ENCODE measurements at regions not wholly inside any gene's neighbourhood (a gene's known extent, or its start where the extent isn't known, plus 50 kb on each side); places are given as distances from the start of the nearest gene placed in this dataset.

DNA sequence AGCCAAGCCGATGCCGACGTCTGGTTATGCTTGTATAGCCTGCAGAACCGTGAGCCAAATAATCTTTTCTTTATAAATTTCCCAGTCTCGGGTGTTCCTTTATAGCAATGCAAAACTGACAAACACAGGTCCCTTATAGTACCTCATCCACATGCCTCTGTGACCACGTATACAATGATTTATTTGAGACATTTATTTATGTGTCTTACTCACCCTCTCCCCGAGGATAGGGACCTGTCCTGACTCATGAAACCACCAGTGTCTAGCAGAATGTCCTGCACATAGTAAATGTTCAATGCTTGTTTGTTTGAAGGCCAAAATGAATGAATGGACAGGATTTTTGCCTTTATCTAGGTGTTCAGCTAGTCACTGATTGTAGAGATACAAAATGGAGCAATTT lies 147.9 kb upstream of the FZD8 start:
- Histone ChIP-seq H3K9me3 (ENCODE audit: control insufficient read depth, insufficient read depth, low read length) (peaks cover 2% of the 10 kb centered on the region), H3K27ac (ENCODE audit: low read length) (no peak overlapping the region), H3K36me3 (ENCODE audit: control insufficient read depth, insufficient read depth, low read length) (no peaks in the 10 kb centered on the region), H3K4me3 (ENCODE audit: low read length) (no peak overlapping the region), H3K4me1 (ENCODE audit: control insufficient read depth, insufficient read depth, low read length) (no peaks in the 10 kb centered on the region), H3K27me3 (ENCODE audit: control insufficient read depth, insufficient read depth, low read length) (no peaks in the 10 kb centered on the region)
- 76% methylated on average over 7 of the region's 7 CpGs for WGBS (ENCODE audit: insufficient coverage)
- H3K27me3 Mint-ChIP-seq (ENCODE audit: low read depth in 2 of 2), result no peaks in the 10 kb centered on the region
- H3K36me3 Mint-ChIP-seq, result no peaks in the 10 kb centered on the region
- intact Hi-C loops (cut with micrococcal nuclease), result loop anchor here (10.0 kb wide), 1 partner anchor 65 kb away; no protein-coding TSS in a partner anchor
- ATAC-seq (no peak), DNase-seq (no peak)
- H3K27ac Mint-ChIP-seq, result no peak overlapping the region
- H3K4me3 Mint-ChIP-seq, result no peak overlapping the region
- no peaks in the 10 kb centered on the region for H3K4me1 Mint-ChIP-seq
- peaks cover 2 to 4% of the 10 kb centered on the region in 2 donors for H3K9me3 Mint-ChIP-seq
- TF ChIP-seq, protein P1, sequence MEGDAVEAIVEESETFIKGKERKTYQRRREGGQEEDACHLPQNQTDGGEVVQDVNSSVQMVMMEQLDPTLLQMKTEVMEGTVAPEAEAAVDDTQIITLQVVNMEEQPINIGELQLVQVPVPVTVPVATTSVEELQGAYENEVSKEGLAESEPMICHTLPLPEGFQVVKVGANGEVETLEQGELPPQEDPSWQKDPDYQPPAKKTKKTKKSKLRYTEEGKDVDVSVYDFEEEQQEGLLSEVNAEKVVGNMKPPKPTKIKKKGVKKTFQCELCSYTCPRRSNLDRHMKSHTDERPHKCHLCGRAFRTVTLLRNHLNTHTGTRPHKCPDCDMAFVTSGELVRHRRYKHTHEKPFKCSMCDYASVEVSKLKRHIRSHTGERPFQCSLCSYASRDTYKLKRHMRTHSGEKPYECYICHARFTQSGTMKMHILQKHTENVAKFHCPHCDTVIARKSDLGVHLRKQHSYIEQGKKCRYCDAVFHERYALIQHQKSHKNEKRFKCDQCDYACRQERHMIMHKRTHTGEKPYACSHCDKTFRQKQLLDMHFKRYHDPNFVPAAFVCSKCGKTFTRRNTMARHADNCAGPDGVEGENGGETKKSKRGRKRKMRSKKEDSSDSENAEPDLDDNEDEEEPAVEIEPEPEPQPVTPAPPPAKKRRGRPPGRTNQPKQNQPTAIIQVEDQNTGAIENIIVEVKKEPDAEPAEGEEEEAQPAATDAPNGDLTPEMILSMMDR (IDR thresholded peaks at IDR 0.05), result no peak

DNA sequence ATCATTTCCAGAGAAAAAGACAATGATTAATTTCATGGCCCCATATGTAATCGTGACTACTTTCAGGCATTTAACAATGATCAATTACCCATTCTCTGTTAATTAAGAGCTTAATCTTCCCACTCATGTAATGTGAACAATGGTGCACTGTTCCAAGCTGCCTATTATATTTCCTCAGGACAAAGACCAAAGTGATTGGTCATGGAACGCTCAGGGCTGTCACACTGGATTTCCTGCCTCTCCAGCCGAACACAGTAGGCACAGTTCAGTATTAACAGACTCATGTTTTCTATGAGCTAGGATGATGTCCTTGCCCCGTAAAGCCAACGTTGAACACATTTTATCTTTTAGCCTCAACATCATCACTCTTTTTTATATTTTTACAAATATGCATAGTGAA lies 142.7 kb upstream of the FZD8 start:
- no peak overlapping the region for H3K4me3 Mint-ChIP-seq
- no peak overlapping the region for H3K27ac Mint-ChIP-seq
- no peak for ATAC-seq
- Histone ChIP-seq H3K36me3 (ENCODE audit: control insufficient read depth, insufficient read depth, low read length) (no peaks in the 10 kb centered on the region), H3K9me3 (ENCODE audit: control insufficient read depth, insufficient read depth, low read length) (peaks cover 2% of the 10 kb centered on the region), H3K4me3 (ENCODE audit: low read length) (no peak overlapping the region), H3K27me3 (ENCODE audit: control insufficient read depth, insufficient read depth, low read length) (no peaks in the 10 kb centered on the region), H3K4me1 (ENCODE audit: control insufficient read depth, insufficient read depth, low read length) (no peaks in the 10 kb centered on the region), H3K27ac (ENCODE audit: low read length) (no peak overlapping the region)
- no peaks in the 10 kb centered on the region for H3K4me1 Mint-ChIP-seq
- H3K36me3 Mint-ChIP-seq, result no peaks in the 10 kb centered on the region
- TF ChIP-seq, protein P1 (IDR thresholded peaks at IDR 0.05), result no peak
- intact Hi-C loops (cut with micrococcal nuclease), result loop anchor here (10.0 kb wide), 1 partner anchor 60 kb away; no protein-coding TSS in a partner anchor
- no peak for DNase-seq
- H3K27me3 Mint-ChIP-seq (ENCODE audit: low read depth in 2 of 2), result no peaks in the 10 kb centered on the region
- WGBS (ENCODE audit: insufficient coverage), result 86% methylated on average over 3 of the region's 5 CpGs
- peaks cover 2 to 4% of the 10 kb centered on the region in 2 donors for H3K9me3 Mint-ChIP-seq

DNA sequence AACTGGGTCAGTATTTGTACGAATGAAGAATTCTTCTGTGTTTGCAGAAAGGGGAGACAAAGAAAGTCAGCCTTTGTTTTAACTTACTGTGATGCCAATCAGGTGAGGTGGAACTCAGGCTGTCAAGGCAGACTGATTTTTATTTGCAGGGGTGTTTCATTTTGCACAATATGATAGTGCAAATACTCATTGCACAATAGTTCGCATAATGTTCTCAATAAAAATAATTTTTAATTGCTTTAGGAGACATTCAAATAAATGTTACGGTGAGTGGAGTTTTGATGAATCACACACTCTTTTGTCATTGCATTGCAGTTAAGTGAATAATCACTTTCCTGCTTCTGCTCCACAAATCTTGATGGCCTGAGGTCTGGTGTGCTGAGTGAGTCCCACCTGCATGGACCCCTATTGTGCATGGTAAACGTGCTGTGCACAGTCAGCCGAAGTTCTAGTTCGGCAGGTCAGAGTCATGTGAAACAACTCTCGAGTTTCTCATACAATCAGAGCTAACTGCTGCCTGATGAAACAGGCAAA lies 141.3 kb upstream of the FZD8 start:
- Mint-ChIP-seq H3K27ac (no peak overlapping the region), H3K27me3 (ENCODE audit: low read depth in 2 of 2) (no peaks in the 10 kb centered on the region), H3K4me3 (no peak overlapping the region), H3K36me3 (no peaks in the 10 kb centered on the region), H3K9me3 (peaks cover 2 to 4% of the 10 kb centered on the region in 2 donors), H3K4me1 (no peaks in the 10 kb centered on the region)
- TF ChIP-seq, protein P1 (IDR thresholded peaks at IDR 0.05), result no peak
- no peaks in the 10 kb centered on the region for H3K27me3 ChIP-seq (ENCODE audit: control insufficient read depth, insufficient read depth, low read length)
- DNase-seq (no peak), ATAC-seq (no peak)
- H3K4me3 ChIP-seq (ENCODE audit: low read length), result no peak overlapping the region
- peaks cover 2% of the 10 kb centered on the region for H3K9me3 ChIP-seq (ENCODE audit: control insufficient read depth, insufficient read depth, low read length)
- H3K36me3 ChIP-seq (ENCODE audit: control insufficient read depth, insufficient read depth, low read length), result no peaks in the 10 kb centered on the region
- H3K27ac ChIP-seq (ENCODE audit: low read length), result no peak overlapping the region
- intact Hi-C loops (cut with micrococcal nuclease), result loop anchor here (10.0 kb wide), 1 partner anchor 59 kb away; no protein-coding TSS in a partner anchor
- WGBS (ENCODE audit: insufficient coverage), result 82% methylated on average over 6 of the region's 7 CpGs
- H3K4me1 ChIP-seq (ENCODE audit: control insufficient read depth, insufficient read depth, low read length), result no peaks in the 10 kb centered on the region

DNA sequence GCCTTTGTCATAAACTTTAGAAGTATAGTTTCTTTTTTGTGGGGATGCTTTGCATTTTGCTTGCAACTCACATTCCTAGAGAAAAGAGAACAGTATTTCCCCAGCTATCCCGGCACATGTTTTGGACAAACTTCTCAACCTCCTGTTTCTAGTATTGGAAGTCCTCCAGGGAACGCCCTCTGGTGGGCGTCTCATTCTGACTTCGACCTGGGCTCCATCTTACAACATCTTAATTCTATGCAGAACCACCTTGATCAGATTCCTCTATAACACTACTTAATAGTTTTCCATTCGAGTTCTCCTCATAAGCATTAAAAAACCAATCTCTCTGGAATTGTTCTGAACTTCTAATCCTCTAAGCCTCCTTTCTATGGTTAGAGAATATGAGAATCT lies 139.5 kb upstream of the FZD8 start:
- Mint-ChIP-seq H3K27ac (no peak overlapping the region), H3K9me3 (peaks cover 2 to 4% of the 10 kb centered on the region in 2 donors), H3K4me1 (no peaks in the 10 kb centered on the region), H3K4me3 (no peak overlapping the region), H3K27me3 (ENCODE audit: low read depth in 2 of 2) (no peaks in the 10 kb centered on the region), H3K36me3 (no peaks in the 10 kb centered on the region)
- no peak for ATAC-seq
- intact Hi-C loops (cut with micrococcal nuclease), result loop anchor here (10.0 kb wide), 1 partner anchor 57 kb away; no protein-coding TSS in a partner anchor
- Histone ChIP-seq H3K27ac (ENCODE audit: low read length) (no peak overlapping the region), H3K4me1 (ENCODE audit: control insufficient read depth, insufficient read depth, low read length) (no peaks in the 10 kb centered on the region), H3K9me3 (ENCODE audit: control insufficient read depth, insufficient read depth, low read length) (peaks cover 2% of the 10 kb centered on the region), H3K27me3 (ENCODE audit: control insufficient read depth, insufficient read depth, low read length) (no peaks in the 10 kb centered on the region), H3K4me3 (ENCODE audit: low read length) (no peak overlapping the region), H3K36me3 (ENCODE audit: control insufficient read depth, insufficient read depth, low read length) (no peaks in the 10 kb centered on the region)
- peak in 1 of 2 donors; percentile 14 for DNase-seq
- 72% methylated on average over 4 of the region's 5 CpGs for WGBS (ENCODE audit: insufficient coverage)
- TF ChIP-seq, protein P1 (IDR thresholded peaks at IDR 0.05), result no peak

Data from natural killer cell (primary cell).